ENCODE measurements at regions not wholly inside any gene's neighbourhood (a gene's known extent, or its start where the extent isn't known, plus 50 kb on each side); places are given as distances from the start of the nearest gene placed in this dataset.

- TF ChIP-seq, protein P1, sequence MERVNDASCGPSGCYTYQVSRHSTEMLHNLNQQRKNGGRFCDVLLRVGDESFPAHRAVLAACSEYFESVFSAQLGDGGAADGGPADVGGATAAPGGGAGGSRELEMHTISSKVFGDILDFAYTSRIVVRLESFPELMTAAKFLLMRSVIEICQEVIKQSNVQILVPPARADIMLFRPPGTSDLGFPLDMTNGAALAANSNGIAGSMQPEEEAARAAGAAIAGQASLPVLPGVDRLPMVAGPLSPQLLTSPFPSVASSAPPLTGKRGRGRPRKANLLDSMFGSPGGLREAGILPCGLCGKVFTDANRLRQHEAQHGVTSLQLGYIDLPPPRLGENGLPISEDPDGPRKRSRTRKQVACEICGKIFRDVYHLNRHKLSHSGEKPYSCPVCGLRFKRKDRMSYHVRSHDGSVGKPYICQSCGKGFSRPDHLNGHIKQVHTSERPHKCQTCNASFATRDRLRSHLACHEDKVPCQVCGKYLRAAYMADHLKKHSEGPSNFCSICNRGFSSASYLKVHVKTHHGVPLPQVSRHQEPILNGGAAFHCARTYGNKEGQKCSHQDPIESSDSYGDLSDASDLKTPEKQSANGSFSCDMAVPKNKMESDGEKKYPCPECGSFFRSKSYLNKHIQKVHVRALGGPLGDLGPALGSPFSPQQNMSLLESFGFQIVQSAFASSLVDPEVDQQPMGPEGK (CRISPR knock-in tag; IDR thresholded peaks at IDR 0.05; ENCODE audit: borderline replicate concordance) = no peak
- no peak for TF ChIP-seq ZFP30 (CRISPR knock-in tag; IDR thresholded peaks at IDR 0.05)
- TF ChIP-seq CSRNP3 (CRISPR knock-in tag; IDR thresholded peaks at IDR 0.05) = no peak
- TF ChIP-seq RARB (CRISPR knock-in tag; IDR thresholded peaks at IDR 0.05) = no peak
- no peak for TF ChIP-seq ESRRG (CRISPR knock-in tag; IDR thresholded peaks at IDR 0.05)
- TF ChIP-seq ISL1 (CRISPR knock-in tag; IDR thresholded peaks at IDR 0.05) = no peak
- TF ChIP-seq, protein P2, sequence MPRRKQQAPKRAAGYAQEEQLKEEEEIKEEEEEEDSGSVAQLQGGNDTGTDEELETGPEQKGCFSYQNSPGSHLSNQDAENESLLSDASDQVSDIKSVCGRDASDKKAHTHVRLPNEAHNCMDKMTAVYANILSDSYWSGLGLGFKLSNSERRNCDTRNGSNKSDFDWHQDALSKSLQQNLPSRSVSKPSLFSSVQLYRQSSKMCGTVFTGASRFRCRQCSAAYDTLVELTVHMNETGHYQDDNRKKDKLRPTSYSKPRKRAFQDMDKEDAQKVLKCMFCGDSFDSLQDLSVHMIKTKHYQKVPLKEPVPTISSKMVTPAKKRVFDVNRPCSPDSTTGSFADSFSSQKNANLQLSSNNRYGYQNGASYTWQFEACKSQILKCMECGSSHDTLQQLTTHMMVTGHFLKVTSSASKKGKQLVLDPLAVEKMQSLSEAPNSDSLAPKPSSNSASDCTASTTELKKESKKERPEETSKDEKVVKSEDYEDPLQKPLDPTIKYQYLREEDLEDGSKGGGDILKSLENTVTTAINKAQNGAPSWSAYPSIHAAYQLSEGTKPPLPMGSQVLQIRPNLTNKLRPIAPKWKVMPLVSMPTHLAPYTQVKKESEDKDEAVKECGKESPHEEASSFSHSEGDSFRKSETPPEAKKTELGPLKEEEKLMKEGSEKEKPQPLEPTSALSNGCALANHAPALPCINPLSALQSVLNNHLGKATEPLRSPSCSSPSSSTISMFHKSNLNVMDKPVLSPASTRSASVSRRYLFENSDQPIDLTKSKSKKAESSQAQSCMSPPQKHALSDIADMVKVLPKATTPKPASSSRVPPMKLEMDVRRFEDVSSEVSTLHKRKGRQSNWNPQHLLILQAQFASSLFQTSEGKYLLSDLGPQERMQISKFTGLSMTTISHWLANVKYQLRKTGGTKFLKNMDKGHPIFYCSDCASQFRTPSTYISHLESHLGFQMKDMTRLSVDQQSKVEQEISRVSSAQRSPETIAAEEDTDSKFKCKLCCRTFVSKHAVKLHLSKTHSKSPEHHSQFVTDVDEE (CRISPR knock-in tag; IDR thresholded peaks at IDR 0.05) = no peak
- TF ChIP-seq, protein P3, sequence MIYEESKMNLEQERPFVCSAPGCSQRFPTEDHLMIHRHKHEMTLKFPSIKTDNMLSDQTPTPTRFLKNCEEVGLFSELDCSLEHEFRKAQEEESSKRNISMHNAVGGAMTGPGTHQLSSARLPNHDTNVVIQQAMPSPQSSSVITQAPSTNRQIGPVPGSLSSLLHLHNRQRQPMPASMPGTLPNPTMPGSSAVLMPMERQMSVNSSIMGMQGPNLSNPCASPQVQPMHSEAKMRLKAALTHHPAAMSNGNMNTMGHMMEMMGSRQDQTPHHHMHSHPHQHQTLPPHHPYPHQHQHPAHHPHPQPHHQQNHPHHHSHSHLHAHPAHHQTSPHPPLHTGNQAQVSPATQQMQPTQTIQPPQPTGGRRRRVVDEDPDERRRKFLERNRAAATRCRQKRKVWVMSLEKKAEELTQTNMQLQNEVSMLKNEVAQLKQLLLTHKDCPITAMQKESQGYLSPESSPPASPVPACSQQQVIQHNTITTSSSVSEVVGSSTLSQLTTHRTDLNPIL (CRISPR knock-in tag; IDR thresholded peaks at IDR 0.05; ENCODE audit: low read depth) = no peak
- TF ChIP-seq ZNF8 (CRISPR knock-in tag; IDR thresholded peaks at IDR 0.05) = no peak
- TF ChIP-seq BACH2 (CRISPR knock-in tag; IDR thresholded peaks at IDR 0.05; ENCODE audit: borderline replicate concordance) = no peak
- TF ChIP-seq ZFP3 (CRISPR knock-in tag; IDR thresholded peaks at IDR 0.05) = no peak
- TF ChIP-seq SNAI2 (CRISPR knock-in tag; IDR thresholded peaks at IDR 0.05) = no peak
These were observed 96.9 kb upstream of the TARDBP start for GRCh38 chr1:10915594-10915993.
